T follicular helper cell (primary cell): ENCODE measurements at regions not wholly inside any gene's neighbourhood (a gene's known extent, or its start where the extent isn't known, plus 50 kb on each side); places are given as distances from the start of the nearest gene placed in this dataset.

Source experiments
- DNase-seq: peaks from one replicate; pipeline ENCODE4 v3.0.0-alpha.2; 2020; ENCODE audit warnings: low read depth

DNA sequence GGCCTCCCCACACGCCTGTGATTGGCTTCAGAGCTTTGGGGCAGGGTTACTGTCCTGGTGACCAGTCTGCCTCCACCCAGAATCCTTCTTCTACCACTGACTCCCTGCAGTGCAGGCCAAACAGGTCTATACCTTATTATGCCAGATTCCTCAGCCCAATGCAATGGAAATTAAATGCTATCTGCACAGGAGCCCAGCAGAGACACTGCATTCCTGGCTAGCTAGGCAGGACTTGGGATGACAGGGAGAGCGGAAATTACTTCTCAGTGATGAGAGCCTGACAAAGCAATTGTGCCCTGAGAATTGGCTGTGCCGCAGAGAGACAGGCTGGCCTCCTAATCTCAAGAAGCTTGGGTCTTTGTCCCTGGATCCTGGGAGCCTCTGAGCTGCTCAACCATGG is 143.8 kb upstream of the NCAM1 start:
- DNase-seq, result no peak

DNA sequence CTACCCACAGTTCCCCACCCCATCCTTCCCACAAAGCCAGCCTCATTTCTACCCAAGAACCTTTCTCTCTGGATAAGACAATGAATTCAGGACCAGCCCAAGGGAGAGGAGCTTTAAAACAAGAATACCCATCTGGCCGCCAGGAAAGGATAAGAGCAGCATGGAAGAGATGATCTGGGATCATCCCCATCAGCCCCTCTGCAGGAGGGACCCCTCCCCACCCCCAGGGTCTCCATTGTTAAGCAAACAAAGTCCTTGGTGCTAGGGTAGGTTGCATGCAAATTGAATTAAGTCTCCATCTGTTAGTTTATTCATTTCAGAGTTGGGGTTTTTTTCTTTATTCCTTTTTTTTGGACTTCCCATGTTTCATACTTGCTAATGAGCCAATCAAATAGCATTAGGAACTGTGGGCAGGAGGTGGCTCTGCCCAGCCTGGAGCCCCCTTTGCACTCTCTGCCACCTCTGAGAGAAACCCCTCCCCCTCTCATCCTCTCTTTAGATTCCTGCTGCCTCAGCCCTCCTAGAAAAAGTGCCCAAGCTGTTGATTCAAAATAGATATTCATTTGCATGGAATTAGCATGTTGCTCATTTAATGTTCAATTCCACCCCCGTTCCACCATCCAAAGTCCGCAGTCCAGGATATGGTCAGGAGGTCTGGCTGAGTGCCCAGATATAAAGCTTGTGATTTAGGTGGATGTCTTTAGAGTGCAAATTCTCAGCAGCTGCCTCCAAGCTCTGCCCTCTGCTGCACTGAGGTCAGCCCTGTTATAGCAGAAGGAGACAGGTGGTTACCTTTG is 138.5 kb upstream of the NCAM1 start:
- no peak for DNase-seq

DNA sequence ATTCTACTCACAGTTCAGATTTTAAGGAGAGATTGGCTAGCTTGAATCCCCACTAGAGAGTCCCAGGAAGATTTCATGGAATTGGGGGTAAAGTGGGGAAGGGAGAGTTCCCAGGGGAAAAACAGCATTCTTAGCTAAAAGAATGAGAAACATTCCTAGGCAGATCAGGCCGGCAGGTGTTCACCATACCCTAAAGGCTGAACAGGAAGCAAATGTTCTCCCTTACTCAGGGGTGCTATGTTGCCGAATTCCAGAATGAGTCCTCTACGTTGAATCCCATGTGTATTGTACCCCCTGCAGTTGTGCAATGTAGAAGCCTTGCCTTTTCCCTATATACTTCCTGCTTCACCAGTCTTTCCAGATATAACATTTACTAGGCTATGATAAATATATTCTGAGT is 135.2 kb upstream of the NCAM1 start:
- no peak for DNase-seq

DNA sequence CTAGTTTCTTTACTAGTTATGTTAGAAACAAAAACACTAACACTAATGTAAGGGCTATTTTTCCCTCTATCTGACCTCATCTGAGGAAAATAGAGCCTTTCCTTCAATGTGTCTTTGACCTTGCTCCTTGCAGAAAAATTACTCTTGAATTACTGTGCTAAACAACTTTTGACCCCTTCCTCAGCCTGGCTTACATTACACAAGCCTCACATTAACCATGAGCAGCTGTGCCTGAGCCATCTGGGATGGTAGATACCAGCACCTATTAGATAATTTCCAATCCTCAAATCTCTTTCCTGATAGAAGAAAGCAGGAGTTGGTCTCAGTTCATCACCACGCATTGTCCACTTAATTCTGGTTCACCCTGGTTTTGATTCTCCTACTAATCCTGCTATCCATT is 134.4 kb upstream of the NCAM1 start:
- no peak for DNase-seq

DNA sequence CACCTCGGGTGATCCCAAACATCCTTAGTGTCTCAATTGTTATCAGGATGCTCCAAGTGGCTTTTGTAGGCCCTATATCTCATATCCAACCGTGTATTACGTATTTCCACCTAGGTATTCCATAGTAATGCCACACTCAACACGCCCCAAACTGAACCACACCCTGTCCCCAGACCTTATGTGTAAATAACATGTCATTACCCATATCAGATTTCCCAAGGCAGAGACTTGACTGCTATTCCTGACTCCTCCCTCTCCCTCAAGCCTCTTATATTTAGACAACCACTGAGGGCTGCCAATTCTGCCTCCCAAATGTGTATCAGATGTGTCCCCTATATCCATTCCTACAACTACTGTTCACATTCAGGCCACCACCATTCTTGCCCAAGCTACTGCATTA is 132.8 kb upstream of the NCAM1 start:
- no peak for DNase-seq

DNA sequence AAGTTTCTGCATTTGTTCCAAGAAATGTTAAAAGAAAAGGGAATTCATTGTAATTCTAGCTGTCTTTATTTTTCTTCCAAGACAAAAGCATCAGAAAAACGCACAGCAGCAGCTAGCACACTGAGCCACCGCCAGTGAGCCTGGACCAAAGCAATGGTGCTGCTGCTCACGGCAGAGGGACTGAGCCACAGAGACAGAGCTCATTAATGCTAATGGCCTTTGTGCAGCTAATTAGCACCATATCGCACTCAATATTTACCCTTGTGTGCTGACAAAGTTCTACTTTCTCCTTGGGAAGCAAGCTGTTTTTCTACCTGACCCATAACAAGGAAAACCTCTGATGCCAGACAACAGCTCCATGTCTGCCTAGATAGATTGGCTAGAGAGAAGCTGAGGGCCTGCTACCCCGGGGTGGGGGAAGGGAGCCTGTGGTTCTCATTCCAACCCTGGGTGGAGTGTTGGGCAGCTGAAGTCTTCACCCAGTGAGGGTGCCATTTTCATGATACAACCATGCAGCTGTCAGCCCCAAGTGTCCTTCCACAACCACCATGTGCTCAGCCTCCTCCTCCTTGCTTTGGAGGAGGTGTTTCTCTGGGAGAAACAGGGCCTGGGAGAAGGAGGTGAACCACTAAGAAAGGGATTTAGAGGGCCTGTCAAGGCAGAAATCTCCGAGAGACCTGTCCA is 131.1 kb upstream of the NCAM1 start:
- DNase-seq, result no peak

DNA sequence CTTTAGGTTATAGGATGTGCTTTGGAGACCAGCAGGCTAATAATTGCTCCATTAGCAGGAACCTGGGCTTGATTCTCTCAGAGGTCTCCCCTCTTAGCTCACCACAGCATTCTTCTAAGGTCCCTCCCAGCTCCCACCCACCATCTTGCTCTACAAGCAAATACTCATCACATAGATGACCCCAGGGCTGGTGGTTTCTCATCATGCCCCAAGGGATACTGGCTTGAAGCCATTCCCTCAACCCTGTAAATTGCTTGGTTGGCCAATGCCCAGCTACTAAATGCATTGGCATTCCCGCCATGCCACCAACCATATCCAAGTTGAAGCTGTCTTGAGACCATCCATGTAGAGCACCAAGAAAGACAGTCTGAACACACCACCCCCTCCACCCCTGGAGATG is 130.2 kb upstream of the NCAM1 start:
- DNase-seq, result no peak

DNA sequence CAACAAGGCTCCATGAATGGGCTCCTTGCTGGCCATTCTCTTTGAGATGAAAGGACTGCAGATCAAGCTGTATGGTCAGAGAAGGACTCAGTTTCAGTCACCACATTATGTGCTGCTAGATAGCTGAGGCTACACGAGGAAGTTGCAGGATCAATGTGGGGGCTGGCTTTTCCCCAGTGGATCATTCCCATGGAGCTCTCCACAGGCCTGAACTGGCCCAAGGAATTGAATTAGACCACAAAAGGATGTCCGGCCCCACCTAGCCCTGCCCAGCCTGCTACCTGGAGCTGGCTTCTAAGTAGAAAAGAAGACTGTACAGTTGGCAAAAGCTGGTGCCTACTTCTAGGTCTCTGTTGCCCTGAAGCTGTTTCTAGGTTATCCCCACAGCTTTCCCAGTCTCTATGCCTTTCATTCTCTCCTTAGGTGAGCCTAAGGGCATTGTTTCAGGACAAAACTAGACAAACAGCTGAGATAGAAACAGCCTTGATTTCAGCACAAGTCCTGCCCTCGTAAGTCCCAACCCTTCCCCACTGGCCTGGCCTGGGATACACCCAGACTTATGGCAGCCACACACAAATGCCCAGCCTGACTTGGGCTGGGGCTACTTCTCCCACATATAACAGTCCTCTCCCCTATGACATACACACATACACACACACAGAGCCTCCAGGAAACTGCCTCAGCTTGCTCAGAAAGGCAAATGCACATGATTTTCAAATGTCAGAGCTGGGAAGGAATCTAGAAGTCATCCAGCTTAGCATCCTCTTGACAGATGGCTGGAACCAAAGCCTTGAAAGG is 129.1 kb upstream of the NCAM1 start:
- no peak for DNase-seq

DNA sequence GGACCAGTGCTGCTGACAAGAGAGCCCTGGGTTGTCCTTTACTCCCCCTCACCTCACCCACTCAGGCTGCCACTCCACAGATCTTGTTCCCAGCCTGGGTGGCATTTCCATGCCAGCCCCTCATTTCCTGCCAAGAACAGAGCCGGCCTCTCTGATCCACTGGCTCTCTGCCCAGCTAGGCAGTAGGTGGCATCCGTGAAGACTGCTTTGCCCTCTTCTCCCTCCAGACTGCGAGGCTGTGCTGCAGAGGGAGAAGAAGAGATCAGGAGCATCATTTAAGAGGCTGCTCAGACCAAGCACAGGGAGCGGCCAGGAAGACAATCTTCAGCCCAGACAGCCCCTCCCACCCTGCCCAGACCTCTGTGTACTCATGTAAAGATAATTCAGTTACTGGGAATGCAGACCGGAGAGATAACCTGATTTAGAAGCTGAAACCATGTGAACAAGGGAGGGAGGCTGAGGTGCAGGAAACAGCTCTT is 126.9 kb upstream of the NCAM1 start:
- no peak for DNase-seq

DNA sequence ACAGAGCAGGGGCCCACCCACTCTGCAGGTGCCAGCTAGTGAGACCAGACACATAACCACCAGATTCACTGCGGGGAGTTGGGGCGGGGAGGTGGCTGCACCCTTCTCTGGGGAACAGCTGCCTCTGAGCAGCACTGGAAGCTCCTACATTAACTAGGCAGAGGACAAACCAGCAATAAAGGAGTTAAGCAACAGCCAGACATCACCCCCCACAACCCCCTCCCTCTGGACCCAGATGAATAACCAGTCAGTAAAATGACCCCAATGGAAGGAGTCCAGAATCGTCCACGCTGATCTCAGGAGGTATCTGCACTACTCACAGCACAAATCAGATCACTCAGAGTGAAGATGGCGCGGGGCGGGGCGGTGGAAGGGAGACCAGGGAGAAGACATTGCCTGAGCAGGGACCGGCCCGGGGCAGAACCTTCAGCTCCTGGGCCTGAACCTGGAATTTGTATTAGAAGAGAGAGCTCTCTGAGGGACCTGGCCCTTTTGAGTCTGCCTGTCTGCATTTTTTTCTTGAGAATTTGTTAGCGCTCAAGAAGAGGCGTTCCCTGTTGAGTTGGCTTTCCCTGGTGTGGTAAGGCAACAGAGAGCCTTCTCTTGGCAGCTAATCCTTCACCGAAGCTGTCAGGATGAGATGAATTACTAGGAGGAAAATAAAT is 125.5 kb upstream of the NCAM1 start:
- no peak for DNase-seq

DNA sequence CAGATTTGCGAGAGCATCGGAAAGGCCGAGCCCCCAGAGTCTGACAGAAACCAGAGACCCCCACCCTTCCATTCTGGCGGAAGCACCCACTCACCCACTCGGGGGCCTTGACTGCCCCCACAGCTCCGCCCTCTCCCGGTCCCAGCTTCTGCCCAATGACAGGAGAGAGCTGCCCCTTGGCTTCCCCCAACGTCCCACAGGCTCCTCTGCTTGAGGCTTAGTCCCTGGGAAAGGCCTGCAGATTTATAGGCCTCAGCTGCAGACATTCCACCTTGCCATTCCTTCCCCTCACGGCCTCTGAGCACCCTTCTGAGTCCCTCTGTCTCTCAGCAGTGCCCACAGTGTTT is 125.0 kb upstream of the NCAM1 start:
- DNase-seq, result no peak

DNA sequence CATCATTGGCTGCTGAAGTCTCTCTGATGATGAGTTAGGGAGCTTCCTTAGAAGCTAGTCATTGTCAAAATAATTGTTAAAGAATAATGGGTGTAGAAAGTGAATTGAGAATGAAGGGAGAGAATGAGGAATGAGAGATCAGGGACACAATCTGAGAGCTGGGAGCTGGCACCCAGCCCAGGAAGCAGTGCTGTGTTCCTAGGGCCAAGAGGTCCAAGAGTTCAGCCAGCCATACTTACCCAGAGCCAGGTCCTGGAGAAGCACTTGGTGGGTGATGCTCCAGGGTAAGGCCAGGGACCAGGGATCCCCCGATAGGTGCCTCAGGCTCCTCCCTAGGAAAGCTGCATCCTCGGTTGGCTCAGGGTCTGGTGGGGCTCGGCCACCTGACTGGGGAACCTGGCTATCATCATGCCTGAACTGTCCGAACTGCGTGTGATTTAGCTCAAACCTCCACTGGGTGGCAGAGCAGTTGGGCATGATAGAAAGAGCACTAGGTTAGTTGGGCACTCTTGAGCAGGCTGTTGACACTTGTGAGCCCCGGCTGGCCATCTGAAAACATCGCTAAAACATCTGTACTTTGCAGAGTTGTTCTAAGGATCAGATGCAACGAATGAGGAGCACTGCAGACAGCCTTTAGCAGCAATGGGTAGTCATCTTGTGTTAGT is 123.9 kb upstream of the NCAM1 start:
- DNase-seq, result no peak

DNA sequence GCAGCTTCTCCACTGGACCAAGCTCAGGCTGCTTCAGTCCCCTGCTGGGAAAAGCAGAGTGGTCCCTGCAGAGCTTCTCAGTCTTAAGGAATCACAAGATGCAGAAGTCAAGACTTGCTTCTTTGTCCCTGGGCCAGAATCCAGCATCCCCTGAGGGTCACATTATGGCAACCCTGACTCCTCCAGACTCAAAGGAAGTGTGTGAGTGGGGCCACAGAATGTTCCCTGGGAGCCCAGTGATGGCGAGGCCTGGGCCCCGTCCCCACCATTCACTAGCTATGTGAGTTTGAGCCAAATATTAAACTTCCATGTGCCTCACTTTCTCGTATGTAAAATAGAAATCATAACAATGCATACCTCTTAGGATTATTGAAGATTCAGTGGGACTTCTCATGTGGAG is 122.2 kb upstream of the NCAM1 start:
- no peak for DNase-seq

DNA sequence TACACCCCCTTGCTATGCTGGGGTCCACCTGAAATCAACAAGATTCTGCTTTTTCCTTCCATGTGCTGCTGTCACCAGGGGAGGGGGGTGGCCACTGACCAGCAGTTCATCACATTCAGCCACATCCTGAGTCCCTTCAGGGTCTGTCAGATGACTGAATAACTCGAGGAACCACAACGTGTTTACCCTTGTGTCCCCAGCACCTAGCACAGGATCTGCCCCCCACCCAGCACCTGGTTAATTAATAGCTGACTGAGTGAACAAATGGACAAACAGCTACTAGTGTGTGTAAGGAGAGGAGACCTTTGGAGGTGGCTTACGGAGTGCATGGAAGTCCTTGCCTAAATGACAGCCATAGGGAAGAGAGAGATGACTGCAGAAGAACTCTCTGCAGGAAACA is 119.5 kb upstream of the NCAM1 start:
- DNase-seq, result no peak

DNA sequence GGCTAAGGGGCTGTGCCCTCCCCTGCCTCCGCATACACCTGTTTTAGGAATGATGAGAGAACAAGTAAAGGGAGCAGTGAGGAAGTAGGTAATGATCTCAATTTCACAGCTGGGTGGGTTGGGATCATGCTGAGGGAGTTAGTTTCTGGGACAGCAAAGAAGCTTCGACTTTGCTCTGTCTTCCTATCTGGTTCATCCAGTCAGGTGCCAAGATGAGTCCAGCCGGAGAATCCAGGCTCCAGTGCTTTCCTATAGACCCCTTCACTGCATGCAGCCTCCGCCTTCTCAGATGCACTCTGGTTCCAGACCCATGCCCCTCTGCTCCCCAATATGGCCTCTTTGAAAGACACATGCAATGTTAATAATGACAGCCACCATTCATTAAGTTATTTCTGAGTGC is 119.1 kb upstream of the NCAM1 start:
- DNase-seq, result no peak

DNA sequence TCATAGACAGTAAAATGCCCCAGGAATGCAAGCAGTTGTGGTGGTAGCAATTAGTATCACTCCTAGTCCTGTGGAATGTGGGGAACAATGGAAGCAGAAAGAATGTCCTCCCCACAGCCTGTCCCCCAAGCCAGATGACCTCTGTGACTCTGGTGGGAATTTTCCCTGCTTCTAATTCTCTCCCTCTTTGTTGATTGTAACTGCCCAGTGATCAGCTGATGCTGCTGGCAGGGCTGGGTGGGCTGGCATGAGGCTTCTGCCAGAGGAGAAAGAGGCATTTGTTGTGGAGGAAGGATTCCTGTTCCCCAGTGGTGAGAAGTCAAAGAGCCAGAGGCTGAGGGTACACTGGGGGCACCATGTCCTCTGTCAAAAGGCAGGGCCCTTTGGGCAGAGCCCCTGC is 116.7 kb upstream of the NCAM1 start:
- no peak for DNase-seq

DNA sequence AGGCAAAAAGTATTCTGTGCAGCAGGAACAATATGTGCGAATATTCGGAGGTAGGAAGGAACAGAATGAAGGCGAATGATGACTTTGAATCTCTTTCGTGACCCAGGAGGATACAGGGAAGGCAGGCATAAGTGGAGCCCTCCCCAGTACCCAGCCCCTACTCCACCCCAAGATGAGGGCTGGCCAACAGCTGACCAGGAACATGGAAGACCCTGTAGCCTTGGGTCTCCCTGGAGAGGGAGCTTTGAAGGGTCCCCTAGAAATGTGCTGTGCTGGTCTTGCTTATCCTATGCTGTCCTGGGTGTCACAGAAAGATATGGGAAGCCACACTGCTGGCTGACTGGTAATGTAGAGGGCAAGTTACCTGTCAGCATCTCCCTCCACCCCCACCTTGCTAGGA is 113.7 kb upstream of the NCAM1 start:
- DNase-seq, result no peak

DNA sequence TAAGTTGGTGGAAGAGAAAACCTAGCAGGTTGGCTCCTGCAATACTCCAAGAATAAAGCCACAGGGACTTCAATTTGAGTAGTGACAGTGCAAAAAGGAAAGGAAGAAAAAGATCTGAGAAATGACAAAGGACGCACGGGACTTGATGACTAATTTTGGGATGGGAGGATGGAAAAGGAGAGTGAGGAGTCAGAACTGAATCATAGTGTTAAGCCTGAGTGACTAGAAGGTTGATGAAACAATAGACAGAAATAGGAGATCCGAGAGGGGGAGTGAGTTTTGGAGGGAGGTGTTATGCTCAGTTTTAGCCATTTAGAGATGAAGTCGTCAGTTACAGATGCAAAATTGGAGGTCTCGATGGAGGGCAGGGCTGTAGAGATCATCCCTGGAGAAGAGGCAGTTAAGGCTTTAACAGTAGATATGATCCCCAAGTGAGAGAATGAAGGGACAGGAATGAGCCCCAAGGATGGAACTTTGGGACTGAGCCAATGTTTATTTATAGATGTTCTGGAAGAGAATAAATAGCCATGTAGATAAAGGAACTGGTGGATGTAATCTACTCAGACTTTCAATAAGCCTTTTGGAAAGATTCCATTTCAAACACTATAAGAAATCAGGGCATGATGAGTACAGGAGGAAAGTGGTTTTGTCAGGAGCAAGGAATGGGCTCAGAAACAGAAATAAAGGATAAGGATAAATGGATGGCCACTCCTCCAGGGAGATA is 108.9 kb upstream of the NCAM1 start:
- no peak for DNase-seq

DNA sequence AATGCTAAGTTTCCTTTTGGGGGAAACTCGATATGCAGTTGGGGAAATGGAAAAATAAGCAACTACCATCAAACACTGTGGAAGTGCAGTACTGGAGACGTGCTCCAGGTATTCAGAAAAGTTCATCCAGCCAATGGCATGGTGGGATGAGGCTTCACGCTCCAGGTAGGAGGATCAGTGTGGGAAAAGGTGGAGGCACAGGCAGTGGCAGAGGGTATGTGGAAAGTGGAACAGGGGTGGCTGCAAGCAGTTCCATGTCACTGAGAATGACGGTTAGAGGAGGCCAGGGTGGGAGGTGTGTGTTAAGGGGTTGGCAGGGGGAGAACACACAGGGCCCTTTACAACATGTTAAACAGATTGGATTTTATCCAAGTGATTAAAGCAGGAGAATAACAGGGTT is 105.1 kb upstream of the NCAM1 start:
- no peak for DNase-seq

DNA sequence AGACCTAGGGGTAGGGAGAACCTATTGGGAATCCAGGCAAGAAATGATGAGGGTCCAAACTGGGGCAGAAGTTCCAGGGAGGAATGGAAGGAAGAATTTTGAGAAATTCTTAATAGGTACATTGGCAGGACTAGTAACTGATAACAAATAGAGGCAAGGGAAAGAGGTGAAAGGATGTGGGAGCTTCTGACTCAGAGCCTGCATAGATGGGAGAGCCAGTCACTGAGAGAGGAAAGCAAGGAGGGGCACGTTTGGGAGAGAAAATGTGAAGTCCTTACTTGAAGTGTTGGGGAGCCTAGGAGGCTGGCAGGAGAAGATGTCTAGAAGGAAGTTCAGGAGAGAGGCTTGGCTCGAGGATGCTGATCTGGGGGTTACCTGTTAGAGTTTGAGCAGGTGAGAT is 104.6 kb upstream of the NCAM1 start:
- no peak for DNase-seq
